ENCODE measurements at regions not wholly inside any gene's neighbourhood (a gene's known extent, or its start where the extent isn't known, plus 50 kb on each side); places are given as distances from the start of the nearest gene placed in this dataset.

DNA sequence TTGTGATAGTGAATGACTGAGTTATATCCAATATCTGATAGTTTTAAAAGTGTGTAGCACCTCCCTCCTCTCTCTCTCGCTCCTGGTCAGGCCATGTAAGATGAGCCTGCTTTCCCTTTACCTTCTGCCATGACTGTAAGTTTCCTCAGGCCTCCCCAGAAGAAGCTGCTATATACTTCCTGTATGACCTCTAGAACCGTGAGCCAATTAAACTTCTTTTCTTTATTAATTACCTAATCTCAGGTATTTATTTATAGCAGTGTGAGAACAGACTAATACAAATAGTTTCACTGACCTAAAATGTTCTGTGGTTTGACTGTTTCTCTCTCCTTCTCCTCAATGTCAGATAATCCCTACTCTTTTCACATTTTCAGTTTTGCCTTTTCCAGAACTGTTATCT lies 321.3 kb upstream of the MBL2 start:
- TF ChIP-seq, protein P1, sequence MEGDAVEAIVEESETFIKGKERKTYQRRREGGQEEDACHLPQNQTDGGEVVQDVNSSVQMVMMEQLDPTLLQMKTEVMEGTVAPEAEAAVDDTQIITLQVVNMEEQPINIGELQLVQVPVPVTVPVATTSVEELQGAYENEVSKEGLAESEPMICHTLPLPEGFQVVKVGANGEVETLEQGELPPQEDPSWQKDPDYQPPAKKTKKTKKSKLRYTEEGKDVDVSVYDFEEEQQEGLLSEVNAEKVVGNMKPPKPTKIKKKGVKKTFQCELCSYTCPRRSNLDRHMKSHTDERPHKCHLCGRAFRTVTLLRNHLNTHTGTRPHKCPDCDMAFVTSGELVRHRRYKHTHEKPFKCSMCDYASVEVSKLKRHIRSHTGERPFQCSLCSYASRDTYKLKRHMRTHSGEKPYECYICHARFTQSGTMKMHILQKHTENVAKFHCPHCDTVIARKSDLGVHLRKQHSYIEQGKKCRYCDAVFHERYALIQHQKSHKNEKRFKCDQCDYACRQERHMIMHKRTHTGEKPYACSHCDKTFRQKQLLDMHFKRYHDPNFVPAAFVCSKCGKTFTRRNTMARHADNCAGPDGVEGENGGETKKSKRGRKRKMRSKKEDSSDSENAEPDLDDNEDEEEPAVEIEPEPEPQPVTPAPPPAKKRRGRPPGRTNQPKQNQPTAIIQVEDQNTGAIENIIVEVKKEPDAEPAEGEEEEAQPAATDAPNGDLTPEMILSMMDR (IDR thresholded peaks at IDR 0.05): no peak
- TF ChIP-seq ZFX (IDR thresholded peaks at IDR 0.05; ENCODE audit: borderline replicate concordance): no peak

Data from 22Rv1 (cell line).